HepG2 (cell line): ENCODE measurements at regions not wholly inside any gene's neighbourhood (a gene's known extent, or its start where the extent isn't known, plus 50 kb on each side); places are given as distances from the start of the nearest gene placed in this dataset.

Source experiments
- ATAC-seq: fragments of 200-7000 bp; cut with Tn5 transposase; 3 replicates; pipeline ENCODE4 v1.9.1; 2020; ENCODE audit warnings: mild to moderate bottlenecking, moderate library complexity
- BruUV-seq: library from RNA; stranded (reverse); fragments of 400-500 nt; replicated peaks from 2 replicates; lab custom pipeline; 2021; lab: Mats Ljungman, UMichigan
- CTCF ChIA-PET: fragments of 300-600 bp; formaldehyde crosslinking; extraction: SDS; loops from one replicate; lab custom pipeline; 2021; ENCODE audit warnings: low total read pairs, inconsistent platforms, low intra/inter-chr PET ratio; lab: Yijun Ruan, JAX
- POLR2A ChIA-PET: fragments of 350-600 bp; sonication (Branson Sonifier 250); formaldehyde crosslinking; loops from one replicate; lab custom pipeline; 2020; ENCODE audit warnings: antibody characterized with exemption, inconsistent platforms; lab: Yijun Ruan, JAX
- DNase-seq: peaks from one replicate; pipeline ENCODE4 v3.0.0-alpha.2; 2015; ENCODE audit warnings: low spot score
- FAIRE-seq: peaks from 3 replicates; lab custom pipeline; 2011; peaks lifted over from hg19 to GRCh38; lab: Jason Lieb, UNC
- H2AFZ ChIP-seq: one replicate; pipeline ENCODE4 v1.6.1; 2011; ENCODE audit warnings: low read length, inconsistent platforms
- H3K27ac ChIP-seq: fragments of 300-600 bp; 3 replicates; pipeline ENCODE4 v1.8.0; 2011; ENCODE audit warnings: mixed run types, mild to moderate bottlenecking, mixed read lengths, low read length, inconsistent platforms; ENCODE audit not compliant: insufficient read depth; ENCODE audit errors: extremely low read length
- H3K27me3 ChIP-seq, 2 experiments: fragments of 200-600 bp in 1 of 2; 2 replicates in 1 of 2; 3 replicates in 1 of 2; pipeline versions ENCODE4 v1.6.0 to v1.8.0; 2011; ENCODE audit warnings: low read length in 2 of 2, mild to moderate bottlenecking in 2 of 2, moderate library complexity in 2 of 2, inconsistent platforms in 1 of 2; ENCODE audit not compliant: insufficient read depth in 2 of 2, control insufficient read depth in 1 of 2
- H3K36me3 ChIP-seq, 2 experiments: fragments of 200-600 bp in 1 of 2; replicated peaks in 1 of 2; 2 replicates in 1 of 2; 3 replicates in 1 of 2; pipeline versions ENCODE4 v1.5.1 to v1.8.0; 2011; ENCODE audit warnings: low read length in 2 of 2, inconsistent platforms in 1 of 2; ENCODE audit not compliant: insufficient read depth in 2 of 2, control insufficient read depth in 1 of 2
- H3K4me1 ChIP-seq: 2 replicates; pipeline ENCODE4 v1.5.1; 2012; ENCODE audit warnings: low read length, inconsistent platforms; ENCODE audit not compliant: insufficient read depth
- H3K4me2 ChIP-seq: 2 replicates; pipeline ENCODE4 v1.6.0; 2011; ENCODE audit warnings: low read depth, low read length, inconsistent platforms
- H3K4me3 ChIP-seq, 3 experiments: fragments of 200-600 bp in 1 of 3; sonication (generic), shearing (Covaris generic) in 1 of 3; replicated peaks in 1 of 3; 2 replicates each; pipeline ENCODE4 v1.5.1; 2011 to 2016; ENCODE audit warnings: low read length in 3 of 3, inconsistent platforms in 2 of 3, low read depth in 2 of 3, mild to moderate bottlenecking in 2 of 3, control low read depth in 1 of 3, mixed read lengths in 1 of 3; ENCODE audit not compliant: insufficient read depth in 1 of 3
- H3K79me2 ChIP-seq: one replicate; pipeline ENCODE4 v1.6.1; 2011; ENCODE audit warnings: low read length, inconsistent platforms; ENCODE audit not compliant: insufficient read depth
- H3K9ac ChIP-seq: 2 replicates; pipeline ENCODE4 v1.6.0; 2011; ENCODE audit warnings: mild to moderate bottlenecking, low read depth, low read length, inconsistent platforms; ENCODE audit not compliant: insufficient read depth
- H3K9me3 ChIP-seq: 2 replicates; pipeline ENCODE4 v1.5.1; 2012; ENCODE audit warnings: mild to moderate bottlenecking, low read length
- H4K20me1 ChIP-seq: 2 replicates; pipeline ENCODE4 v1.6.0; 2011; ENCODE audit warnings: inconsistent platforms, mild to moderate bottlenecking, low read length, moderate library complexity; ENCODE audit not compliant: insufficient read depth
- ATF7 ChIP-seq, 2 experiments: fragments of 450-650 bp in 1 of 2; sonication (generic) in 1 of 2; formaldehyde crosslinking in 1 of 2; IDR thresholded peaks; 2 replicates each; pipeline versions ENCODE4 v1.4.0 to v1.6.1; 2016 to 2020; ENCODE audit warnings: antibody characterized with exemption in 1 of 2, mild to moderate bottlenecking in 1 of 2, missing genetic modification reagents in 1 of 2
- RFXAP ChIP-seq: sonication (generic); formaldehyde crosslinking; IDR thresholded peaks from 2 replicates; pipeline ENCODE4 v1.4.0; 2020; ENCODE audit warnings: missing genetic modification reagents, borderline replicate concordance
- ZBTB44 ChIP-seq: sonication (generic); formaldehyde crosslinking; IDR thresholded peaks from 2 replicates; pipeline ENCODE4 v1.4.0; 2020; ENCODE audit warnings: missing genetic modification reagents
- ZNF609 ChIP-seq: sonication (generic); formaldehyde crosslinking; IDR thresholded peaks from 2 replicates; pipeline ENCODE4 v1.4.0; 2020; ENCODE audit warnings: mild to moderate bottlenecking, missing genetic modification reagents, borderline replicate concordance
- WGBS: methylation state at CpG from one replicate; pipeline ENCODE4 v1.1.6; 2017; ENCODE audit warnings: low lambda C conversion rate; 5-methylcytosine and 5-hydroxymethylcytosine counted together
- in situ Hi-C: cut with HindIII; loops from 2 replicates; pipeline ENCODE4 v1.10.0; 2017; ENCODE audit warnings: low pct_unique_long_range_greater_than_20kb; ENCODE audit not compliant: extremely low pct_ligation_motif_present
- intact Hi-C: fragments of 100-400 bp; cut with micrococcal nuclease; formaldehyde crosslinking; loops from one replicate; pipeline ENCODE4 v1.10.0; 2022; ENCODE audit not compliant: unreplicated experiment

- FAIRE-seq (no peak), DNase-seq (no peak), ATAC-seq (no peak)
- POLR2A ChIA-PET = no interaction called here
- H3K9ac ChIP-seq = no peak overlapping the region
- no peak overlapping the region for H3K27ac ChIP-seq
- no peaks in the 10 kb centered on the region for H3K36me3 ChIP-seq
- WGBS = 15% methylated on average over 4 of the region's 4 CpGs
- no peaks in the 10 kb centered on the region for H3K9me3 ChIP-seq
- TF ChIP-seq ZBTB44 (CRISPR knock-in tag) = no peak
- no peak for TF ChIP-seq ATF7 (IDR thresholded peaks at IDR 0.05)
- TF ChIP-seq ATF7 (CRISPR knock-in tag; IDR thresholded peaks at IDR 0.05) = no peak
- no peak for TF ChIP-seq RFXAP (CRISPR knock-in tag)
- TF ChIP-seq ZNF609 (CRISPR knock-in tag) = no peak
- in situ Hi-C loops (no loop called here), intact Hi-C loops (no loop called here)
- H3K4me3 ChIP-seq = no peak overlapping the region
- H3K27me3 ChIP-seq = no peaks in the 10 kb centered on the region; a peak in 1 of 5 replicates
- no peaks in the 10 kb centered on the region for H3K4me1 ChIP-seq
- no peak overlapping the region for H2AFZ ChIP-seq
- BruUV-seq = no TSS peak
- CTCF ChIA-PET = no interaction called here
- no peaks in the 10 kb centered on the region for H4K20me1 ChIP-seq
- H3K79me2 ChIP-seq = no peaks in the 10 kb centered on the region
- no peak overlapping the region for H3K4me2 ChIP-seq
These were observed 121.5 kb upstream of the ARG1 start for GRCh38 chr6:131451321-131452144.
